ENCODE measurements at regions not wholly inside any gene's neighbourhood (a gene's known extent, or its start where the extent isn't known, plus 50 kb on each side); places are given as distances from the start of the nearest gene placed in this dataset.

DNA sequence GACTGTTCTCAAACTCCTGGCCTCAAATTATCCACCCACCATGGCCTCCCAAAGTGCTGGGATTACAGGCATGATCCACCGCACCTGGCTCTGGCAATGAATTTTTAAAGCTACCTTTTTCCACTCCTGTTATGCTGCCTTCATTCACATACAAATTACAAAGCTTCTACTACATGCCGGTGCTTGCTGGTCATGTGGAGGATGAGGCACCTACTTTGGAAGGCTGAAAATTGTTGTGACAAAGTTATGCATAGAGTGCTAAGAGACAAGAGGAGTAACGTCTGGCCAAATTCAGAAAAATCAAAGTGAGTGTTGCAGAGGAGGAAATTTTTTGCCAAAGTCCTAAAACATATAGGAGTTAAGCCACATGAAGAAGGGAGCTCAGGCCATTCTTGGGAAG lies 191.7 kb upstream of the PPFIA2 start:
- no peak for DNase-seq

DNA sequence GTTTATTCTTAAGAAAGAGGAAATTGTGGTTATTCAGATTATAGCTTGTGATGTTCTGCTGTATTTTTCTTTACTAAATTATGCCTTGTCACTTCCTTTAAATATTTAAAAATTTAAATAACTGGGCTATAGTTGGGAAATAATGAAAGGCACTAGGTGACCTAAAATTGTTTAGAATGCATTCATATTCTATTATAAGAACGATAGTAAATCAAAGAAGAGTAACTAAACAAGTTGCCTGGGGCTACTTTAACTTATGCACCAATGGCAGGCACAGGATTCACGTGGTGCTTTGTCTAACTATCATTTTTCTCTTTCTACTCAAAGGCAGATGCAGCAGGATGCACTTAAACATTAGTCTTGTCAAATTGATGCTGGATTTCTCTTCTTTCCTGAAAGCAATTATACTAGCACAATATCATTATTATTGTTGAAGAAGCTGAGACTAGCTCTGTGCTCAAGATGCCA lies 190.7 kb upstream of the PPFIA2 start:
- DNase-seq, result no peak

GRCh38 chr12:81949416-81949815 lies 190.3 kb upstream of the PPFIA2 start:
- no peak for DNase-seq

- DNase-seq, result no peak
Observed at GRCh38 chr12:81944886-81945285, 185.7 kb upstream of the PPFIA2 start.

GRCh38 chr12:81942594-81942993 lies 183.4 kb upstream of the PPFIA2 start:
- DNase-seq, result peak; percentile 6

DNA sequence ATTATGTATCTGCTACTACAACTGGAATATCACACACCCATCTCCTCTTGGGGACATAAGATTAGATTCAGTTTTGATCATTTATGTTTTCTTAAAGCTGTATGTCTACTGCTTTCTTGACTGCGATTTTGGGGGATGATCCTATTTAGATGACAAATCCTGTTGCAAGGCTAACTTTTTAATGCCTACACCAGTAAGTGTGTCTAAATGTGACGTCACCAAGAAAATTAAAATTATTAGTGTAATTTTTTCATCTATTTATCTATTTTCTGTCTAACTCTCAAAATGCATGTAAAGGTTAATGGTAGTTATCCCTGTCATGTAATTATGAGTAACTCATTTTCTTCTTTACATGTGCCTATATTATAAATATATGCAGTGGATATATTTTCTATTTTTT lies 170.9 kb upstream of the PPFIA2 start:
- no peak for DNase-seq

DNA sequence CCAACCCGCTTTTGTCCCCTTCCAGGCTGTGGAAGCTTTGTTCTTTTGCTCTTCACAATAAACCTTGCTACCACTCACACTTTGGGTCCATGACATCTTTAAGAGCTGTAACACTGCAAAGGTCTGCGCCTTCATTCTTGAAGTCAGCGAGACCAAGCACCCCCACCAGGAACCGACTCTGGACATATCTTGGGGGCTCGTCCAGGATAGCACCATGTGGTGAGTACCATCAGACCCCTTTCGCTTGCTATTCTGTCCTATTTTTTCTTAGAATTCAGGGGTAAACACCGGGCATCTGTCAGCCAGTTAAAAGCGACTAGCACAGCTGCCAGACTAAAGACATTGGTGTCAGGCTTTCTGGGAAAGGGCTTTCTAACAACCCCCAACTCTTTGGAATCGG lies 137.6 kb upstream of the PPFIA2 start:
- no peak for DNase-seq

DNA sequence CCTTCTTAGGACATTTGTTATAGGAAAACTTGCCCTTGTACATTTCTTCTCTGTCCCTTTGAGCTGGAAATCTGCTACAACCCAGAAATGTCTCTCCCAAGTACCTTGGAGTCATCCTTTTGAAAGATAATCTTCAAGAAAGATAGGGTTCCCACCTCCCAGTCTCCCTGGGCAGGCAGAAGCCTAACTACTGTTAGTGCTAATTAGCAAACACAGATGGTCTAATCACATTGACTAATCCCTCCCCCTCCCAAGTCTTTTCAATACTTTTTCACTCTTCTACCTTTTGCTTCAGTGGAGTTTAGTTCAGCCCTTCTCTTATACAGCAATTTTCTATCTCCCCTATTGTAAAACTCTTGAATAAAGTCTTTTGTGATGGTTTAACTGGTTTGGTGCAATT lies 129.8 kb upstream of the PPFIA2 start:
- no peak for DNase-seq

DNA sequence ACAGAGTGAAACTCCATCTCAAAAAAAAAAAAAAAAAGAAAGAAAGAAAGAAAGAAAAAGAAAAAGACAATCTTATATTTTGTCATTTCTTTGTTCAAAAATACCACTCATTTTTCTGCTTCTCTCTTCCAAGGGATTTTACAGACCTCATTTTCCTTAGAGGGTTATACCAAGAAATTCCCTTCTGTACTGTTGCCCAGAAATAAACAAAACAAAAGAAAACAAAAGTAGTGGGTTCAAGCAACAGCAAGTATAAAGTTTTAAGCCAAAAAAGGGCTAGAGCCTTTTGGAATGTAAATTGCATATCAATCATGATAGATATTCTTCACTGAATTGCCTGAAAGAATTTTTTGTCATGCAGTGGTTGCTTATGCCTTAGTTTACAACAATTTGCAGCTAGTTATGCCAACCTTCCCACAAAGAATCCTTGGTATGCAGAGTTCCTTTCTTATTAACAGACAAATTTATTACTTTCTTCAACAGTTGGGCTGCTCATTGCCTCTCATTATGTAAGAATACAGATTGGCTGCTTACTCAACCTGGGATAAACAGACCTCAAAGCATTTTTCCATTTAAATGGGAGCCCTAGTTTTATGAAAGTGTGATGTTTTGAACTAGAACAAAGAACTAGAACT lies 129.1 kb upstream of the PPFIA2 start:
- DNase-seq, result no peak

DNA sequence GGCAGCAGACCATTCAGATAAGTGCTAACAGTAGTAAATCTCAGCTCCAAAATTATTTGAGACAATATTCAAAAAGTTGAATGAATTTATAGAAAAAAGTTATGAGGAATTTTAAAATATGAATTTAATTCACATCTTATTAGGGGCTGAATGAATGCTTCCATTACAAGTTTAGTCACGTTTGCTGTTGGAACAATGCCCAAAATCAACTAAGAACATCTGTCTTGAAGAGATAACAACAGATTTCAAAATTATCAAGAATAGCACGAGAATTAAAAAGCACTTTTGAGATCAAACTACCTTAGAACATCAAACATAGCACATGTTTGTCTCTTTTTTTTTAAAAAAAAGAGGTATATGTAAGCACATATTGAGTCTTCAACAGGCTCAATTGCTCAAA lies 115.4 kb upstream of the PPFIA2 start:
- DNase-seq, result no peak

GRCh38 chr12:81874166-81874565 lies 115.0 kb upstream of the PPFIA2 start:
- no peak for DNase-seq

DNA sequence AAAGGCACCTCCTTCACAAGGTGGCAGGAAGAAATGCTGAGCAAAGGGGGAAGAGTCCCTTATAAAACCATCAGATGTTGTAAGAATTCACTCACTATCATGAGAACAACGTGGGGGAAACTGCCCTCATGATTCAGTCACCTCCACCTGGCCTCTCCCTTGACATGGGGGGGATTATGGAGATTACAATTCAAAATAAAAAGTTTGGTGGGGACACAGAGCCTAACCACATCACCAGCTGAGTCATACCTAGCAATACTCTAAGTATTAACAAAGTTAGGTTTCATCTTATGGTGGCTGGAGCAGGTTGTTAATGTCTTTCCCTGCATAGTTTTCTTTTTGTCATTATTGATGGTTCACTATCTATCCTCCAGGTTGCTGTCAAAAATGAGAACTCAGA lies 113.2 kb upstream of the PPFIA2 start:
- no peak for DNase-seq

- no peak for DNase-seq
Observed at GRCh38 chr12:81866081-81866480, 106.9 kb upstream of the PPFIA2 start.

- no peak for DNase-seq
Observed at GRCh38 chr12:81863406-81863805, 104.3 kb upstream of the PPFIA2 start.

DNA sequence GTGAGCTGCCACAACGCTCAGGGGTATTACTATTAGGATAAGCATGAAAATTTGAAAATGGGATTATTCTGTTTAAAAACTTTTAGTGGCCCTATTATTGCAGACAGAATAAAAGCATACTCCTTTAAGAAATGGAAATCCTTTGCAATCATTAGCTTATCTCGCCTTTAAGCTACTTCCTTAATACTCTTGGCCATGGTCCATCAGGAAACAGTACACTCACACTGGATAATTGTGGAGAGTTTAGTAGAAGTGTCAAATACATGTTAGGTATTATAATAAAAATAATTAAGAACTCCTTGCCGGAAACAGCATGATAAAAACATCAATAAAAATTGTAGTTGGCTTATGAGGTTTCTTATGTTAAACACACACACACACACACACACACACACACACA lies 100.4 kb upstream of the PPFIA2 start:
- no peak for DNase-seq

- DNase-seq, result no peak
Observed at GRCh38 chr12:81843599-81843998, 84.4 kb upstream of the PPFIA2 start.

DNA sequence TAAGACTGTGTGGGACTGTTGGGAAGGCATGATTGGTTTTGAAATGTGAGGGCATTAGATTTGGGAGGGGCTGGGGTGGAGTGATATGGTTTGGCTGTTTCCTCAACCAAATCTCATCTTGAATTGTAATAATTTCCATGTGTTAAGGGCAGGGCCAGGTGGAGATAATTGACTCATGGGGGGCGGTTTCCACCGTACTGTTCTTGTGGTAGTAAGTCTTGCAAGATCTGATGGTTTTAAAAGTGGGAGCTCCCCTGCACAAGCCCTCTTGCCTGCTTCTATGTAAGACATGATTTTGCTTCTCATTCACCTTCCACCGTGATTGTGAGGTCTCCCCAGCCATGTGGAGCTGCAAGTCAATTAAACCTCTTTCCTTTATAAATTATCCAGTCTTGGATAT lies 76.6 kb upstream of the PPFIA2 start:
- DNase-seq, result no peak

- no peak for DNase-seq
Observed at GRCh38 chr12:81819991-81820633, 61.0 kb upstream of the PPFIA2 start.

DNA sequence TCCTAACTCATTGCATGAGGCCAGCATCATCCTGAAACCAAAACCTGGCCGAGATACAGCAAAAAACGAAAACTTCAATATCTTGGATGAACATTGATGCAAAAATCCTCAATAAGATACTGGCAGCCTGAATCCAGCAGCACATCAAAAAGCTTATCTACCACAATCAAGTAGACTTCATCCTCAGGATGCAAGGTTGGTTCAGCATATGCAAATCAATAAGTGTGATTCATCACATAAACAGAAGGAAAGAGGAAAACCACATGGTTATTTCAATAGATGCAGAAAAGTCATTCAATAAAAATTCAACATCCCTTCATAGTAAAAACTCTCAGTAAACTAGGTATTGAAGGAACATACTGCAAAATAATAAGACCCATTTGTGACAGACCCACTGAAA lies 56.5 kb upstream of the PPFIA2 start:
- DNase-seq, result no peak

DNA sequence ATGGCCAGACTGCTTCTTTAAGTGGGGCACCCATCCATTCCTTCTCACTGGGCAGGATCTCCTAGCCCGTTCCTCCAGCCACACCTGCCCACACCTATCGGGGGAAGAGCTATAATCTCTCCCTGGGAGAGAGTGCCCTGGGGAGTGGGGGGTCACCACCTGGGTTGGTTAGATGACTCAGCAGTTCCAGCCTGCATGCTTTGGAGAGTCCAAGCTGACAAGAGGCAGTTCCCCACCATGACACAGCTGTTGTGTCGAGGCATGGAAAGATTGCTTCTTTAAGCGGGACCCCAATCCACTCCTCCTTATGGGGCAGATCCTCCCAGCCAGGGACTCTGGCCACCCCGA lies 52.6 kb upstream of the PPFIA2 start:
- DNase-seq, result no peak

GRCh38 chr12:81811061-81811777 lies 52.1 kb upstream of the PPFIA2 start:
- no peak for DNase-seq

- no peak for DNase-seq
Observed at GRCh38 chr12:81809829-81810595, 50.9 kb upstream of the PPFIA2 start.

GRCh38 chr12:81809113-81809777 lies 50.1 kb upstream of the PPFIA2 start:
- no peak for DNase-seq
